HTR-8/SVneo (cell line): ENCODE measurements at regions not wholly inside any gene's neighbourhood (a gene's known extent, or its start where the extent isn't known, plus 50 kb on each side); places are given as distances from the start of the nearest gene placed in this dataset.
"Not testable (repeated sequence)": the region's sequence is repeated elsewhere in the genome, so short reads cannot be mapped to it uniquely, and the experiment has no call there.

Source experiments
- DNase-seq: peaks from one replicate; pipeline ENCODE4 v3.0.0; 2011; ENCODE audit warnings: low spot score, mixed read lengths; ENCODE audit not compliant: insufficient read length
- FAIRE-seq: peaks from 2 replicates; lab custom pipeline; 2011; peaks lifted over from hg19 to GRCh38; lab: Jason Lieb, UNC

DNA sequence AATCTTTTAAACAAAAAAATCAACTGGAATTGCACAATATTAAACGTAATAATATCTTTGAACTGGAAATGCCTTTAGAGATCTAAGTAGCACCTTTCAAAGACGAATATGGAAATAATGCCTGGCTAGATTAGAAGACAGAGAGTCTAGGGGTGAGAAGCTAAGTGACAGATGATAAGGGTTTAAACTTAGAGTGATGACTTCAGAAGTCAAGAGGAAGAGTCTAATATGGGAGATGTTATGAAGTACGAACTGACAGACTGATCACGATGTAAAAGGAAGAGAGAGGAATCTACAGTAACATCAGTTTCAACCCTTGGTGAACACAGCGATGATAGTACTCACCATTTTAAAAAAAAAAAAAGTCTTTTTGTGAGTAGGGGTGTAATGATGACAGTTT is 57.9 kb downstream of the HINT1 start:
- FAIRE-seq (no peak), DNase-seq (no peak)

GRCh38 chr5:131104169-131104808 is 60.8 kb downstream of the HINT1 start:
- no peak for FAIRE-seq
- DNase-seq, result no peak

GRCh38 chr5:131096774-131097710 is 68.0 kb downstream of the HINT1 start:
- no peak for DNase-seq

DNA sequence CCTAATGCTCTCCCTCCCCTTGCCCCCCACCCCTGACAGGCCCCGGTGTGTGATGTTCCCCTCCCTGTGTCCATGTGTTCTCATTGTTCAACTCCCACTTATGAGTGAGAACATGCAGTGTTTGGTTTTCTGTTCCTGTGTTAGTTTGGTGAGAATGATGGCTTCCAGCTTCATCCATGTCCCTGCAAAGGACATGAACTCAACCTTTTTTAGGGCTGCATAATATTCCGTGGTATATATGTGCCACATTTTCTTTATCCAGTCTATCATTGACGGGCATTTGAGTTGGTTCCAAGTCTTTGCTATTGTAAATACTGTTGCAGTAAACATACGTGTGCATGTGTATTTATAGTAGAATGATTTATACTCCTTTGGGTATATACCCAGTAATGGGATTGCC is 69.5 kb downstream of the HINT1 start:
- FAIRE-seq, DNase-seq: not testable (repeated sequence)

More at GRCh38 chr5:131096774-131097710, 68.0 kb downstream of the HINT1 start:
- no peak for FAIRE-seq

DNA sequence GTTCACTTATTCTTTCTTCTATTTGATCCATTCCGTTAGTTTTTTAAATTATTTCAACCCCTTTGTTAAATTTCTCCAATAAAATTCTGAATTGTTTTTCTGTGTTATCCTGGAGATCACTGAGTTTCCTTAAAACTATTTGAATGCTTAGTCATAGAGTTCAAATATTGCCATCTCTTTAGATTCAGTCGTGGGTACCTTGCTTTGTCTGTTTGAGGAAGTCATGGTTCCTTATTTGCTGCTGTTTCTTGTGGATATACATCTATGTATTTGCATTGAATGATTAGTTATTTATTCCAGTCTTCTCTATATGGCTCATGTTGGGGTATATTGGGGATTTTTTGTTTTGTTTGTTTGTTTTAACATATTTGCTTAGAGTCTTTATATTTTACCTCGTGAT is 80.6 kb downstream of the HINT1 start:
- no peak for FAIRE-seq

GRCh38 chr5:131081913-131082488 is 83.1 kb downstream of the HINT1 start:
- no peak for DNase-seq
- FAIRE-seq, result no peak

More for the DNA sequence above, 80.6 kb downstream of the HINT1 start:
- no peak for DNase-seq

DNA sequence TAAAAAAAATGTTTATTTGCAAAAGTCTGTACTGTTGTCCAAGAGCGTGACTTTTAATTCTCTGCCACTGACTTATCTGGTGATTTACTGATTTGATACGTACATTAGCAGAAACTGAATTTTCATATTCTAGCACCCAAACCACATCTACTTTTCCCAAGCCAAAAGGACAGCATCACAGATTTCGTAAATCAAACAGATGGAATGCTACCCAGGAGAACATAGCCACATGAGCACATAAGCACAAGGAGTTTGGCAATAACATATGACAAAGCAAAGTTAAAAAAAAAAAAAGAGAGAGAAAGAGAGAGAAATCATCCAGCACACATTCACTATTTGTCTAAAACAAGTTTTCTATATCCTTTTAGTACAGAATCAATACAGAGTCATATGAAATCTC is 83.7 kb downstream of the HINT1 start:
- DNase-seq, result no peak
- no peak for FAIRE-seq

- no peak for FAIRE-seq
Observed at GRCh38 chr5:131079232-131079631, 85.8 kb downstream of the HINT1 start.

GRCh38 chr5:131068893-131069643 is 96.0 kb downstream of the HINT1 start:
- no peak for DNase-seq
- FAIRE-seq, result no peak

More at GRCh38 chr5:131079232-131079631, 85.8 kb downstream of the HINT1 start:
- no peak for DNase-seq

GRCh38 chr5:131068076-131068475 is 97.0 kb downstream of the HINT1 start:
- FAIRE-seq, result no peak
- DNase-seq, result no peak

DNA sequence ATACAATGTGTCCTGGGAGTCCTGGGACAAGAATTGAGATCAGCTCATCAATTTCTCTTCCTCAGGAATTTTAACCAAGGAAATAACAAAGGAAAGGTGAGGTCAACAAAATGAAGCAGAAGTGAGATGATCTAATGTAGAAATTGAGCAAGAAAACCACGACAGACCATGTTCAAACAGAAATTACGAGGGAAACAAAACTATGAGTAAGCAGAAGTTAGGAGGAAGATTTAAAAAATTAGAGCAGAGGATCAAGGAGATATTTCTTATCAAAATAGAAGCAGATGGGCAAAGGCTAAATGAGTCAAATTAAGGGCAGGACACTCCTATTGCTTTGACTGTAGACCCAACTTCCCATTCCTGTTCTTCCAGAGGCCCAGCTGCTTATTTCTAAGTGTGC is 97.4 kb downstream of the HINT1 start:
- FAIRE-seq, result no peak
- no peak for DNase-seq

DNA sequence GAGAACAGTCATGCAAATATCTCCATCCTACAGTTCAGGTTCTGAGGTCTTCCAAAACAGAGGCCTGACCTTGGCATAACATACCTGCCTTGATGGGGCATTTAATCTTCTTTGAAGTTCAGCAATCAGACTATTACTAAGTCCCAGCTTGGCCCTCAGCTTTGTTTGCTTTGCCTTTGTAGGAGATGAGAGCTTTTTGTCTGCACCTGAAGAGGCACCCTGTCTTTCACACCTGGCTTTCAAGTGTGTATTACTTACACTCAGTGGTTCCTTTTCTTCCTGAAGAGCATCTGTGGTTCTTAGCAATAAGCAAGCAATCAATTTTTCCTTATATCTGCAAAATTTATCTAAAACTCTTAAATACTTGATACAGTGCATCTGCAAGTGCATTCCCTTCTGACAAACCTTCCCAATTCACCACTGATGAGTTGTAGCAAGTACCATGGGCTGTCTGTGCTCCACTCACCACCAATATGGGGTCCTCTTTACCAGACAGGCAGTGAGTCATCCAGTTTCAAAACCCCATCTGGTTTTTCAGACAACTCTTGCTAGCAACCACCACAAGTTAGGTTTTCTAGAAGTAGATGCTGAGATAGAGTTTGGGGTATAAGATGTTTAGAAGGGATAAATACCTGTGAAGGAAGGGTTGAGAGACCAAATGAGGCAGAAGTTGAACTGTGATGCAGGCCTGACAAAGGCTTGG is 100.2 kb downstream of the HINT1 start:
- FAIRE-seq, result no peak
- no peak for DNase-seq

DNA sequence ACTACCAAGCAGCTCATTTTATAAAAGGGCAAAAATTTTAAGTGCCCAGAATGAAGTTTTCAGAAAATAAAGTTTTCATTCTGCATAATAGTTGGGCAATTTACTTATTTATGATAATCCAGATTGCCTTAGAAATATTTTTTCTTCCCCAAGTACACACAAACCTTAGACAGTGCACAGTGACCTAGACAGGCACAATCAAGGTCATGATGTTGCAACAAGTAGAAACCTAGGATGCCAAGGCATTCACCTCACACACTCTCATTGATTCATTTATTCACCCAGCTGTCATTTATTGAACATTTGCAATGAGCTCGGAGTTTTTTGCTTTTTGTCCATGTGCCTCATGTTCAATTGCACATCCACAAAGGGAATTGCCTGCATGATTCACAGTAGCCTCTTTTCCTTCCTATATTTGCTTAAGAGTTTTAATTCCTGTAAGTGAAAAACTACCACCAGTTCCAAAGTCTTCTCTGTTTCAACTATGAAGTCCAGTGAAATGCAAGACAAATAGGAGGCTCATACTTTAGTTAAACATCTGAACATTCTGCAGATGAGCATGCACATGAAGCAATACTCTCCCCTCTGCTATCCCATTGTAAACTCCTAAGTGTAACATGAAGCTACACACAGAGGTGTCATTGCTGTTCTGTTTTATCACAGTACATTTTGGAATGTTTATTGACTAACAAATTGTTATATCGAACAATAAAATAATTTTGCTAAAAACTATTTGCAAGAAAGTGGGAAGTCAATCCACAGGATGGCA is 122.9 kb downstream of the HINT1 start:
- FAIRE-seq, result no peak
- DNase-seq, result no peak

- no peak for DNase-seq
- no peak for FAIRE-seq
Observed at GRCh38 chr5:131023498-131023865, 141.6 kb downstream of the HINT1 start.

DNA sequence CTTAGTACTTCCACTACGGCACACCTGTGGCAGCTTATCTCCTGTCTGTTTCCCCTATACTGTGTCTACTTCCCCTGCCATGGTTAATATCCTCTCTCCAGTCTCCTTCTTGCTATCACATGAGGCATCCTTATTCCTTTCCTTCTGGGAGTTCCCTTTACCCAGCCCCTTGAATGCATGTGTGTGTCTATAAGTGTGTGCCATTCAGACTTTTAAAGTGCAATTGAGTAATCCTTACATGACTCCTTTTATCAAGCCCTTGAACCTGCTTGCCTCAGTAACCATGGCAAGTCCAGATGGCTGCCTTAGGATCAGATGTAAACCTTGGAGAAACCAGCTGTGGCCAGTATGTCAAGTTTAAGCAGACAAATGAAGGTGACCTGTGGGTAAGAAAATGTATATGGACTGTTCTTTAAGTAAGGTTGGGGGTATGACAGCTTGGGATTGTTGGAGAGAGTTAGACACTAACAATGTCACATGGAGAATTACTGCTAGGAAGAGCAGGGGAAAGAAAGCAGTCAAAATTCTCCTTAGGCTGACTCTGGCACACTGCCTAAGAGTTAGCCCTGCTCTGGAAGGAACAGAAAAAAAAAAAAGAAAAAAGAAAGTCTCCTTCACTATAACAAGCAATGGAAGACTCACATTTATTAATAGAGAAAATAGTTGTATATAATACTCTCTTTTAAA is 142.1 kb downstream of the HINT1 start:
- no peak for FAIRE-seq
- DNase-seq, result no peak

- DNase-seq (no peak), FAIRE-seq (no peak)
Observed at GRCh38 chr5:131021646-131022045, 143.4 kb downstream of the HINT1 start.

GRCh38 chr5:131019601-131020315 is 145.3 kb downstream of the HINT1 start:
- no peak for DNase-seq
- FAIRE-seq, result no peak

- no peak for FAIRE-seq
- no peak for DNase-seq
Observed at GRCh38 chr5:131019111-131019510, 145.9 kb downstream of the HINT1 start.
